OCI-LY3 (cell line): ENCODE measurements at regions not wholly inside any gene's neighbourhood (a gene's known extent, or its start where the extent isn't known, plus 50 kb on each side); places are given as distances from the start of the nearest gene placed in this dataset.

ENCODE experiments used
- CTCF ChIP-seq: fragments of 200-600, 300-600 bp; sonication (generic); IDR thresholded peaks from 2 replicates; pipeline ENCODE4 v1.5.1; 2014; ENCODE audit warnings: antibody characterized with exemption, low read length, low read depth
- EZH2phosphoT487 ChIP-seq: fragments of 200-600 bp; shearing (Covaris generic); IDR thresholded peaks from 2 replicates; pipeline ENCODE4 v1.6.1; 2018; ENCODE audit warnings: antibody characterized with exemption, mixed run types, low read depth

- no peak for TF ChIP-seq CTCF
- no peak for TF ChIP-seq EZH2phosphoT487
Observed at GRCh38 chr2:147515213-147515612, 329.6 kb upstream of the ACVR2A start.
